Transverse colon (tissue), 3 donors: ENCODE measurements at regions not wholly inside any gene's neighbourhood (a gene's known extent, or its start where the extent isn't known, plus 50 kb on each side); places are given as distances from the start of the nearest gene placed in this dataset.

Experiments
- POLR2A ChIP-seq: fragments of 450-650 bp; IDR thresholded peaks from one replicate; pipeline ENCODE4 v1.6.1; 2016; ENCODE audit warnings: antibody characterized with exemption, mild to moderate bottlenecking, moderate library complexity
- TF ChIP-seq, protein P1 (sequence below), 5 experiments: fragments of 200-600 bp in 3 of 5; fragments of 450-650 bp in 2 of 5; sonication (generic) in 3 of 5; IDR thresholded peaks; 1 replicate in 2 of 5; 2 replicates in 3 of 5; pipeline ENCODE4 v1.5.1; 2016 to 2017; ENCODE audit warnings: antibody characterized with exemption in 5 of 5, inconsistent platforms in 3 of 5, mild to moderate bottlenecking in 2 of 5, moderate library complexity in 1 of 5

DNA sequence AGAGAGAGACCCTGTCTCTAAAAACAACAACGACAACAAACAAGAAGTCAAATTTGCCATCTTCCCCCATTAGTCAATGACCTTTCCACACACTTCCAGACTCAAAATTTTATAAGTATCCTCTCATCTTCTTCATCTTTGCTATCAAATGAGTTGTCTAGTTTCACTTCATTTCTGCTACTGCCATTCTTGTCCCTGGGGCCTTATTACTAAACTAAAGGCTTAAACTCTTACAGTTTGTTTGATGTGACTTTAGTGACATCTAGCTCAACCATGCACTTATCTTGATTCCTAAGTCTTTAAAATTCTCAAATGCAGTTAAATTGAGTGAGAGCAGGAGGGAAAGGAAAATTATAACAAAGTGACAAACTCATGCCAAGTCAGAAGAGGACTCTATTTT lies 271.8 kb upstream of the GK2 start:
- TF ChIP-seq POLR2A: no peak
- TF ChIP-seq, protein P1, sequence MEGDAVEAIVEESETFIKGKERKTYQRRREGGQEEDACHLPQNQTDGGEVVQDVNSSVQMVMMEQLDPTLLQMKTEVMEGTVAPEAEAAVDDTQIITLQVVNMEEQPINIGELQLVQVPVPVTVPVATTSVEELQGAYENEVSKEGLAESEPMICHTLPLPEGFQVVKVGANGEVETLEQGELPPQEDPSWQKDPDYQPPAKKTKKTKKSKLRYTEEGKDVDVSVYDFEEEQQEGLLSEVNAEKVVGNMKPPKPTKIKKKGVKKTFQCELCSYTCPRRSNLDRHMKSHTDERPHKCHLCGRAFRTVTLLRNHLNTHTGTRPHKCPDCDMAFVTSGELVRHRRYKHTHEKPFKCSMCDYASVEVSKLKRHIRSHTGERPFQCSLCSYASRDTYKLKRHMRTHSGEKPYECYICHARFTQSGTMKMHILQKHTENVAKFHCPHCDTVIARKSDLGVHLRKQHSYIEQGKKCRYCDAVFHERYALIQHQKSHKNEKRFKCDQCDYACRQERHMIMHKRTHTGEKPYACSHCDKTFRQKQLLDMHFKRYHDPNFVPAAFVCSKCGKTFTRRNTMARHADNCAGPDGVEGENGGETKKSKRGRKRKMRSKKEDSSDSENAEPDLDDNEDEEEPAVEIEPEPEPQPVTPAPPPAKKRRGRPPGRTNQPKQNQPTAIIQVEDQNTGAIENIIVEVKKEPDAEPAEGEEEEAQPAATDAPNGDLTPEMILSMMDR (IDR thresholded peaks at IDR 0.05): no peak
